H1 (cell line): ENCODE measurements at regions not wholly inside any gene's neighbourhood (a gene's known extent, or its start where the extent isn't known, plus 50 kb on each side); places are given as distances from the start of the nearest gene placed in this dataset.

Source experiments
- CTCF ChIA-PET: fragments of 300-600 bp; sonication (Branson Sonifier 250); formaldehyde crosslinking; loops from one replicate; lab custom pipeline; 2021; ENCODE audit not compliant: partially characterized antibody; lab: Charles Lee
- POLR2A ChIA-PET: fragments of 300-600 bp; sonication (Branson Sonifier 250); formaldehyde crosslinking; loops from one replicate; lab custom pipeline; 2021; ENCODE audit warnings: inconsistent platforms; ENCODE audit not compliant: partially characterized antibody; lab: Charles Lee
- DNase-seq, 2 experiments: peaks; one replicate each; pipeline versions ENCODE4 v3.0.0 to v3.0.0-alpha.2; 2010 to 2022; ENCODE audit warnings: low spot score in 2 of 2, low read depth in 1 of 2, mixed read lengths in 1 of 2
- FAIRE-seq: peaks from 2 replicates; lab custom pipeline; 2011; peaks lifted over from hg19 to GRCh38; lab: Jason Lieb, UNC
- H2AFZ ChIP-seq: 2 replicates; pipeline ENCODE4 v1.8.1; 2012; ENCODE audit warnings: low read length, inconsistent platforms
- H2AK5ac ChIP-seq: 2 replicates; pipeline ENCODE4 v1.6.1; 2013; ENCODE audit warnings: low read depth, low read length
- H2BK120ac ChIP-seq: replicated peaks from 2 replicates; pipeline ENCODE3; 2013; ENCODE audit warnings: low read depth, low read length, inconsistent platforms
- H2BK12ac ChIP-seq: 2 replicates; pipeline ENCODE4 v1.6.1; 2013; ENCODE audit warnings: low read depth, low read length
- H2BK15ac ChIP-seq: 2 replicates; pipeline ENCODE4 v1.6.1; 2013; ENCODE audit warnings: low read length
- H2BK20ac ChIP-seq: 2 replicates; pipeline ENCODE4 v1.6.1; 2013; ENCODE audit warnings: low read length
- H2BK5ac ChIP-seq: 2 replicates; pipeline ENCODE4 v1.6.1; 2013; ENCODE audit warnings: low read depth, low read length
- H3K14ac ChIP-seq: 2 replicates; pipeline ENCODE4 v1.6.1; 2013; ENCODE audit warnings: inconsistent platforms; ENCODE audit not compliant: insufficient read length
- H3K18ac ChIP-seq: 2 replicates; pipeline ENCODE4 v1.6.1; 2013; ENCODE audit warnings: low read length; ENCODE audit errors: extremely low read depth
- H3K23ac ChIP-seq: 2 replicates; pipeline ENCODE4 v1.6.1; 2013; ENCODE audit warnings: inconsistent platforms; ENCODE audit not compliant: insufficient read length
- H3K23me2 ChIP-seq: 2 replicates; pipeline ENCODE4 v1.6.1; 2013; ENCODE audit warnings: low read depth, low read length
- H3K27ac ChIP-seq: 2 replicates; pipeline ENCODE4 v1.6.1; 2011; ENCODE audit warnings: low read depth, low read length, inconsistent platforms
- H3K27me3 ChIP-seq, 4 experiments: replicated peaks in 1 of 4; 1 replicate in 1 of 4; 2 replicates in 3 of 4; pipeline versions ENCODE4 v1.6.1 to v1.8.1; 2011 to 2013; ENCODE audit warnings: low read length in 3 of 4, mild to moderate bottlenecking in 3 of 4, inconsistent platforms in 2 of 4, mixed read lengths in 2 of 4, moderate library complexity in 1 of 4; ENCODE audit not compliant: control insufficient read depth in 3 of 4, insufficient read depth in 3 of 4; ENCODE audit errors: extremely low read depth in 1 of 4
- H3K36me3 ChIP-seq, 4 experiments: 2 replicates each; pipeline versions ENCODE4 v1.6.1 to v1.8.1; 2011 to 2013; ENCODE audit warnings: mild to moderate bottlenecking in 4 of 4, low read length in 3 of 4, moderate library complexity in 2 of 4, control low read depth in 1 of 4, inconsistent platforms in 1 of 4; ENCODE audit not compliant: insufficient read depth in 4 of 4, control insufficient read depth in 2 of 4
- H3K4ac ChIP-seq: replicated peaks from 2 replicates; pipeline ENCODE3; 2013; ENCODE audit warnings: low read length, low read depth, mixed read lengths, inconsistent platforms; ENCODE audit not compliant: insufficient read length
- H3K4me1 ChIP-seq, 4 experiments: replicated peaks in 1 of 4; 1 replicate in 1 of 4; 2 replicates in 3 of 4; pipeline versions ENCODE4 v1.6.1 to v1.8.1; 2011 to 2013; ENCODE audit warnings: low read length in 3 of 4, inconsistent platforms in 2 of 4, mixed read lengths in 1 of 4; ENCODE audit not compliant: insufficient read depth in 4 of 4, control insufficient read depth in 3 of 4
- H3K4me2 ChIP-seq, 2 experiments: 2 replicates each; pipeline versions ENCODE4 v1.6.1 to v1.8.1; 2011 to 2013; ENCODE audit warnings: low read depth in 2 of 2, low read length in 2 of 2, control low read depth in 1 of 2, inconsistent platforms in 1 of 2, mild to moderate bottlenecking in 1 of 2; ENCODE audit not compliant: insufficient read depth in 1 of 2
- H3K4me3 ChIP-seq, 4 experiments: fragments of 200-600, 300-600 bp in 1 of 4; sonication (generic), shearing (Covaris generic), sonication (Bioruptor Twin) in 1 of 4; 2 replicates each; pipeline versions ENCODE4 v1.5.1 to v1.8.1; 2011 to 2016; ENCODE audit warnings: low read length in 4 of 4, low read depth in 3 of 4, control low read depth in 2 of 4, inconsistent platforms in 2 of 4, mild to moderate bottlenecking in 2 of 4, mixed read lengths in 1 of 4, moderate library complexity in 1 of 4; ENCODE audit not compliant: insufficient read depth in 2 of 4; ENCODE audit errors: extremely low read depth in 1 of 4
- H3K56ac ChIP-seq: replicated peaks from 2 replicates; pipeline ENCODE3; 2013; ENCODE audit warnings: low read depth, mild to moderate bottlenecking, mixed read lengths, low read length, inconsistent platforms; ENCODE audit not compliant: insufficient read length
- H3K79me1 ChIP-seq: 2 replicates; pipeline ENCODE4 v1.6.1; 2013; ENCODE audit warnings: low read depth, low read length, control low read depth
- H3K79me2 ChIP-seq, 2 experiments: 2 replicates each; pipeline versions ENCODE4 v1.6.1 to v1.8.1; 2012 to 2013; ENCODE audit warnings: low read length in 2 of 2, mild to moderate bottlenecking in 2 of 2, inconsistent platforms in 1 of 2; ENCODE audit not compliant: insufficient read depth in 2 of 2, control insufficient read depth in 1 of 2
- H3K9ac ChIP-seq, 4 experiments: replicated peaks in 1 of 4; 1 replicate in 1 of 4; 2 replicates in 3 of 4; pipeline versions ENCODE4 v1.6.1 to v1.8.1; 2011 to 2013; ENCODE audit warnings: low read depth in 3 of 4, low read length in 3 of 4, control low read depth in 2 of 4, mild to moderate bottlenecking in 2 of 4, moderate library complexity in 2 of 4, inconsistent platforms in 1 of 4; ENCODE audit errors: extremely low read depth in 1 of 4
- H3K9me3 ChIP-seq, 2 experiments: 2 replicates each; pipeline versions ENCODE4 v1.6.1 to v1.8.1; 2012 to 2013; ENCODE audit warnings: mild to moderate bottlenecking in 2 of 2, moderate library complexity in 2 of 2, control low read depth in 1 of 2, inconsistent platforms in 1 of 2, low read depth in 1 of 2, low read length in 1 of 2, mixed read lengths in 1 of 2; ENCODE audit not compliant: insufficient read depth in 2 of 2
- H4K20me1 ChIP-seq, 2 experiments: replicated peaks in 1 of 2; 2 replicates each; pipeline versions ENCODE3 to v1.8.1; 2011 to 2013; ENCODE audit warnings: inconsistent platforms in 2 of 2, low read length in 2 of 2, mild to moderate bottlenecking in 1 of 2; ENCODE audit not compliant: insufficient read depth in 2 of 2, control insufficient read depth in 1 of 2
- H4K5ac ChIP-seq: 2 replicates; pipeline ENCODE4 v1.6.1; 2013; ENCODE audit warnings: low read length, low read depth, mixed read lengths, inconsistent platforms; ENCODE audit not compliant: insufficient read length
- H4K8ac ChIP-seq: 2 replicates; pipeline ENCODE4 v1.8.0; 2013; ENCODE audit warnings: mild to moderate bottlenecking, moderate library complexity, low read length, inconsistent platforms; ENCODE audit not compliant: insufficient read depth; ENCODE audit errors: extremely low read depth
- H4K91ac ChIP-seq: replicated peaks from 2 replicates; pipeline ENCODE3; 2013; ENCODE audit warnings: low read length, mixed read lengths, inconsistent platforms; ENCODE audit not compliant: insufficient read length
- BCL11A ChIP-seq, 2 experiments: IDR thresholded peaks; one replicate each; pipeline ENCODE4 v1.6.1; 2011; ENCODE audit warnings: low read depth in 2 of 2, low read length in 2 of 2, mild to moderate bottlenecking in 2 of 2
- CEBPB ChIP-seq: IDR thresholded peaks from 2 replicates; pipeline ENCODE4 v1.6.1; 2012; ENCODE audit warnings: low read depth, low read length
- EGR1 ChIP-seq: IDR thresholded peaks from 2 replicates; pipeline ENCODE4 v1.6.1; 2011; ENCODE audit warnings: low read depth, low read length, borderline replicate concordance
- EZH2 ChIP-seq: fragments of 200-600 bp; sonication (generic); IDR thresholded peaks from 2 replicates; pipeline ENCODE4 v1.7.1; 2012; ENCODE audit warnings: low read depth, mild to moderate bottlenecking, moderate library complexity, low read length, inconsistent platforms; ENCODE audit not compliant: severe bottlenecking
- GABPA ChIP-seq: IDR thresholded peaks from 2 replicates; pipeline ENCODE4 v1.6.1; 2011; ENCODE audit warnings: mild to moderate bottlenecking, low read length, moderate library complexity, borderline replicate concordance; ENCODE audit not compliant: insufficient read depth
- HDAC2 ChIP-seq, 2 experiments: fragments of 300-600 bp in 1 of 2; sonication (generic) in 1 of 2; IDR thresholded peaks; 2 replicates each; pipeline ENCODE4 v1.6.1; 2011 to 2012; ENCODE audit warnings: low read depth in 2 of 2, low read length in 2 of 2, mild to moderate bottlenecking in 2 of 2, moderate library complexity in 2 of 2, borderline replicate concordance in 1 of 2, inconsistent platforms in 1 of 2
- HDAC6 ChIP-seq: IDR thresholded peaks from one replicate; pipeline ENCODE4 v1.7.1; 2012; ENCODE audit warnings: low read depth, mild to moderate bottlenecking, inconsistent platforms, low read length, moderate library complexity
- JUN ChIP-seq: IDR thresholded peaks from 2 replicates; pipeline ENCODE4 v1.6.1; 2011; ENCODE audit warnings: low read depth, mild to moderate bottlenecking, improper control_type of control experiment, low read length
- KDM5A ChIP-seq: fragments of 200-600 bp; IDR thresholded peaks from 2 replicates; pipeline ENCODE4 v1.7.1; 2012; ENCODE audit warnings: mild to moderate bottlenecking, low read length, inconsistent platforms, mixed read lengths
- POLR2A ChIP-seq, 2 experiments: IDR thresholded peaks; 1 replicate in 1 of 2; 2 replicates in 1 of 2; pipeline ENCODE4 v1.6.1; 2011; ENCODE audit warnings: low read depth in 2 of 2, low read length in 2 of 2, mild to moderate bottlenecking in 2 of 2; ENCODE audit errors: control extremely low read depth in 1 of 2
- RNF2 ChIP-seq: fragments of 200-900, 300-1000 bp; sonication (generic); IDR thresholded peaks from 2 replicates; pipeline ENCODE4 v1.7.1; 2016; ENCODE audit warnings: borderline replicate concordance, low read depth, mild to moderate bottlenecking, antibody characterized with exemption, low read length; ENCODE audit not compliant: poor library complexity, severe bottlenecking; ENCODE audit errors: missing control alignments
- SAP30 ChIP-seq: fragments of 300-600 bp; sonication (generic); IDR thresholded peaks from 2 replicates; pipeline ENCODE4 v1.7.1; 2012; ENCODE audit warnings: low read length, moderate library complexity, mild to moderate bottlenecking, inconsistent platforms; ENCODE audit not compliant: insufficient read depth, insufficient replicate concordance
- SIRT6 ChIP-seq: IDR thresholded peaks from one replicate; pipeline ENCODE4 v1.7.1; 2012; ENCODE audit warnings: low read length, inconsistent platforms
- ZNF274 ChIP-seq: IDR thresholded peaks from 2 replicates; pipeline ENCODE4 v1.7.0; 2012; ENCODE audit warnings: low read length, borderline replicate concordance; ENCODE audit errors: extremely low read depth
- WGBS, 2 experiments: shearing (Covaris generic) in 1 of 2; methylation state at CpG; one replicate each; pipeline versions ENCODE4 v1.1.6 to v1.1.7; 2013 to 2015; ENCODE audit warnings: low lambda C conversion rate in 2 of 2, mixed read lengths in 2 of 2, inconsistent platforms in 1 of 2, low coverage in 1 of 2, missing lambda C conversion rate in 1 of 2; ENCODE audit not compliant: insufficient replicate concordance in 2 of 2, insufficient coverage in 1 of 2, insufficient read length in 1 of 2; ENCODE audit errors: extremely low coverage in 1 of 2, missing lambda C conversion rate in 1 of 2; 5-methylcytosine and 5-hydroxymethylcytosine counted together

GRCh38 chr2:43135583-43135982 lies 90.8 kb downstream of the ZFP36L2 start:
- H3K18ac ChIP-seq = no peak overlapping the region
- H3K9me3 ChIP-seq = no peaks in the 10 kb centered on the region
- no peaks in the 10 kb centered on the region for H3K79me2 ChIP-seq
- H2BK15ac ChIP-seq = peak overlapping the region; percentile 74; the same call in 1 of the 2 replicates
- H3K4me1 ChIP-seq = peaks cover 0 to 26% (median 11%) of the 10 kb centered on the region in 4 experiments; a peak in 6 of 7 replicates
- peak overlapping the region; percentile 52; the same call in 1 of the 2 replicates for H2BK5ac ChIP-seq
- no peaks in the 10 kb centered on the region for H3K79me1 ChIP-seq
- WGBS, 2 experiments = 88% methylated on average over 6 of the region's 6 CpGs; no CpG with 5 or more reads in 1 of the 2 experiments
- peak overlapping the region; percentile 58 for H4K91ac ChIP-seq
- ChIA-PET POLR2A (interaction anchor here (1.8 to 1.9 kb wide), 2 partner anchors 9 to 87 kb away, joined by 6 read pairs; no protein-coding TSS in a partner anchor), CTCF (interaction anchor here (0.6 to 3.5 kb wide), 16 partner anchors 9 to 350 kb away, joined by 3 to 19 read pairs (median 4); no protein-coding TSS in a partner anchor)
- no peaks in the 10 kb centered on the region for H3K27me3 ChIP-seq
- H3K23me2 ChIP-seq = no peaks in the 10 kb centered on the region; the same call in none of the 2 replicates
- H2BK20ac ChIP-seq = 0 out of 2 replicates have a peak overlapping the region, but pooled peaks have one; percentile 35
- H3K27ac ChIP-seq = no peak overlapping the region
- no peak overlapping the region for H3K56ac ChIP-seq
- H4K5ac ChIP-seq = no peak overlapping the region
- H3K36me3 ChIP-seq = no peaks in the 10 kb centered on the region
- H3K4me2 ChIP-seq = no peak overlapping the region
- H3K4ac ChIP-seq = no peak overlapping the region
- H3K4me3 ChIP-seq = no peak overlapping the region
- H2BK120ac ChIP-seq = no peak overlapping the region
- no peak for FAIRE-seq
- peak overlapping the region; percentile 73 for H4K8ac ChIP-seq
- H2AK5ac ChIP-seq = no peak overlapping the region
- H2BK12ac ChIP-seq = peak overlapping the region; percentile 27; the same call in 1 of the 2 replicates
- 0 out of 2 replicates have a peak overlapping the region, but pooled peaks have one; percentile 13 for H2AFZ ChIP-seq
- H4K20me1 ChIP-seq = no peaks in the 10 kb centered on the region
- H3K23ac ChIP-seq = no peak overlapping the region
- no peak for DNase-seq
- no peak overlapping the region for H3K9ac ChIP-seq
- H3K14ac ChIP-seq = no peak overlapping the region
- TF ChIP-seq POLR2A (IDR thresholded peaks at IDR 0.05; ENCODE audit: control extremely low read depth in 1 of 2, low read depth in 2 of 2, low read length in 2 of 2) = no peak
- no peak for TF ChIP-seq HDAC2 (IDR thresholded peaks at IDR 0.05; ENCODE audit: borderline replicate concordance in 1 of 2, low read depth in 2 of 2, low read length in 2 of 2)
- TF ChIP-seq SAP30 = no peak
- no peak for TF ChIP-seq HDAC6
- no peak for TF ChIP-seq ZNF274
- TF ChIP-seq GABPA = no peak
- TF ChIP-seq RNF2 = no peak
- no peak for TF ChIP-seq EZH2
- TF ChIP-seq CEBPB = no peak
- no peak for TF ChIP-seq KDM5A
- TF ChIP-seq BCL11A (IDR thresholded peaks at IDR 0.05; ENCODE audit: low read depth in 2 of 2, low read length in 2 of 2) = no peak
- TF ChIP-seq EGR1 = no peak
- no peak for TF ChIP-seq SIRT6
- TF ChIP-seq JUN = no peak
